Kidney epithelial cell (primary cell): ENCODE measurements at regions not wholly inside any gene's neighbourhood (a gene's known extent, or its start where the extent isn't known, plus 50 kb on each side); places are given as distances from the start of the nearest gene placed in this dataset.

ENCODE experiments used
- DNase-seq: peaks from one replicate; pipeline ENCODE4 v3.0.0-alpha.2; 2010; ENCODE audit warnings: low read depth
- H3K27me3 ChIP-seq: 2 replicates; pipeline ENCODE4 v1.6.0; 2011; ENCODE audit warnings: low read length; ENCODE audit not compliant: control insufficient read depth, insufficient read depth
- H3K36me3 ChIP-seq: 2 replicates; pipeline ENCODE4 v1.5.1; 2011; ENCODE audit warnings: low read length; ENCODE audit not compliant: control insufficient read depth, insufficient read depth
- H3K4me3 ChIP-seq: 2 replicates; pipeline ENCODE4 v1.5.1; 2011; ENCODE audit warnings: low read depth, mild to moderate bottlenecking, control low read depth, low read length
- CTCF ChIP-seq: IDR thresholded peaks from 2 replicates; pipeline ENCODE4 v1.5.1; 2011; ENCODE audit warnings: mild to moderate bottlenecking, moderate library complexity, low read length, control low read depth, inconsistent platforms; ENCODE audit not compliant: insufficient read depth, poor library complexity, severe bottlenecking

- DNase-seq = no peak
- no peaks in the 10 kb centered on the region for H3K27me3 ChIP-seq
- H3K4me3 ChIP-seq = no peak overlapping the region
- no peak for TF ChIP-seq CTCF
- H3K36me3 ChIP-seq = no peaks in the 10 kb centered on the region
These were observed 607.6 kb upstream of the ADGRL4 start for GRCh38 chr1:79614106-79614505.

- Histone ChIP-seq H3K27me3 (no peaks in the 10 kb centered on the region), H3K36me3 (no peaks in the 10 kb centered on the region), H3K4me3 (no peak overlapping the region)
- no peak for TF ChIP-seq CTCF
- no peak for DNase-seq
These were observed 606.5 kb upstream of the ADGRL4 start for GRCh38 chr1:79613046-79613445.

- no peak for TF ChIP-seq CTCF
- Histone ChIP-seq H3K27me3 (no peaks in the 10 kb centered on the region), H3K4me3 (no peak overlapping the region), H3K36me3 (no peaks in the 10 kb centered on the region)
- DNase-seq = no peak
These were observed 598.1 kb upstream of the ADGRL4 start for GRCh38 chr1:79604490-79605198.

GRCh38 chr1:79603843-79604242, 597.3 kb upstream of the ADGRL4 start:
- H3K36me3 ChIP-seq = no peaks in the 10 kb centered on the region
- H3K27me3 ChIP-seq = no peaks in the 10 kb centered on the region
- H3K4me3 ChIP-seq = no peak overlapping the region
- no peak for TF ChIP-seq CTCF
- no peak for DNase-seq

GRCh38 chr1:79599257-79599656, 592.7 kb upstream of the ADGRL4 start:
- TF ChIP-seq CTCF = no peak
- H3K4me3 ChIP-seq = no peak overlapping the region
- no peak for DNase-seq
- no peaks in the 10 kb centered on the region for H3K27me3 ChIP-seq
- H3K36me3 ChIP-seq = no peaks in the 10 kb centered on the region

- Histone ChIP-seq H3K4me3 (no peak overlapping the region), H3K27me3 (no peaks in the 10 kb centered on the region), H3K36me3 (no peaks in the 10 kb centered on the region)
- no peak for DNase-seq
- TF ChIP-seq CTCF = no peak
These were observed 589.4 kb upstream of the ADGRL4 start for GRCh38 chr1:79595931-79596330.
